ENCODE measurements at regions not wholly inside any gene's neighbourhood (a gene's known extent, or its start where the extent isn't known, plus 50 kb on each side); places are given as distances from the start of the nearest gene placed in this dataset.
"Not testable (repeated sequence)": the region's sequence is repeated elsewhere in the genome, so short reads cannot be mapped to it uniquely, and the experiment has no call there.

DNA sequence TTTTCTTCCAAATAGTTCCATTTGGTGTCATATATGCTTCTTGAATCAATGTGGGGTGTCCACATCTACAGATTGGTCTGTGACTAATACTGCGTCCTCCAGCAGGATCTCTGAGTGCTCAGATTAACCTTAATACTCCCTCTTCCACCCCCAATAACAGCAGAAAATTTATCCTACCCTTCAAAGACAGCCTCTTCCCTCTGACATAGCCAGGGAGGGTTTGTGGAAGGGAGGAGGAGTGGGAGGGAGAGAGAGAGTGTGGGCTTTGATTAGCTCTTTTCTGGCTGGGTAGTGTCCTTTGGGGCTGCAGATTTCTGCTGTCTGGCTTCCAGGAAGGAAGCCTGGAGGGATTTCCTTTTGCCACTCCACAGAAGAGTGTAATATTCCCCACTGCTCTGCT is 220.7 kb downstream of the TTC6 start:
- Histone ChIP-seq H3K27me3 (no peaks in the 10 kb centered on the region), H3K9me3 (no peaks in the 10 kb centered on the region), H3K36me3 (no peaks in the 10 kb centered on the region), H3K4me3 (no peak overlapping the region), H3K4me1 (no peaks in the 10 kb centered on the region), H3K27ac (no peak overlapping the region)
- DNase-seq (no peak), ATAC-seq (ENCODE audit: low FRiP score in 2 of 2) (no peak)
- WGBS, 2 donors, result 60 to 74% methylated on average over 1 of the region's 1 CpG
- TF ChIP-seq POLR2AphosphoS5 (IDR thresholded peaks at IDR 0.05) (no peak), POLR2A (IDR thresholded peaks at IDR 0.05) (no peak), EP300 (IDR thresholded peaks at IDR 0.05) (no peak)
- TF ChIP-seq, protein P1, sequence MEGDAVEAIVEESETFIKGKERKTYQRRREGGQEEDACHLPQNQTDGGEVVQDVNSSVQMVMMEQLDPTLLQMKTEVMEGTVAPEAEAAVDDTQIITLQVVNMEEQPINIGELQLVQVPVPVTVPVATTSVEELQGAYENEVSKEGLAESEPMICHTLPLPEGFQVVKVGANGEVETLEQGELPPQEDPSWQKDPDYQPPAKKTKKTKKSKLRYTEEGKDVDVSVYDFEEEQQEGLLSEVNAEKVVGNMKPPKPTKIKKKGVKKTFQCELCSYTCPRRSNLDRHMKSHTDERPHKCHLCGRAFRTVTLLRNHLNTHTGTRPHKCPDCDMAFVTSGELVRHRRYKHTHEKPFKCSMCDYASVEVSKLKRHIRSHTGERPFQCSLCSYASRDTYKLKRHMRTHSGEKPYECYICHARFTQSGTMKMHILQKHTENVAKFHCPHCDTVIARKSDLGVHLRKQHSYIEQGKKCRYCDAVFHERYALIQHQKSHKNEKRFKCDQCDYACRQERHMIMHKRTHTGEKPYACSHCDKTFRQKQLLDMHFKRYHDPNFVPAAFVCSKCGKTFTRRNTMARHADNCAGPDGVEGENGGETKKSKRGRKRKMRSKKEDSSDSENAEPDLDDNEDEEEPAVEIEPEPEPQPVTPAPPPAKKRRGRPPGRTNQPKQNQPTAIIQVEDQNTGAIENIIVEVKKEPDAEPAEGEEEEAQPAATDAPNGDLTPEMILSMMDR (IDR thresholded peaks at IDR 0.05), result no peak

DNA sequence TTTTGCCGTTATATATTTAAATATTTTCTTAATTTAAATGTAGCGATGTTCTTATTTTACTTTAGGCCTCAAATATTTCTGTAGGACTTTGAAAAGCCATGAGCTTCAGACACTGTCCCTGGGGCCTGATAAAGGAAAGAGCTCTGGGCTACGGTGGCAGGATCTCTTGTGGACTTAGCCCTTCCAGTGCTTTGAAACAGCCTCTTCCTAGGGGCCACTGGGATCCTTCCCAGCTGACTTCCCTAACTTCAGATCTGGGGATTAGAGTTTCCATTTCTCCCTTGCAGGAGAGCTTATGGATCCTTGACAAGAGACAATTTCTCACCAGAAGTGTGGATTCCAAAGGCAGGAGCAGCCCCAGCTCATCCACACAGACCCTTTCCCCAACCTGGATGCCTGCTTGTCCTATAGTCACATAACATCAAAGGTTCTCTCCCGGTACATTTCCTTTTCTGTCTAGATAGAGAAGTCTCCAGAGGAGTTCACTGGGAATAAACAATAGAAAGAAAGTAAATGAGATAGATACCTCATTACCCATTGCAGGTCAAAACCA is 221.4 kb downstream of the TTC6 start:
- TF ChIP-seq POLR2A (IDR thresholded peaks at IDR 0.05) (no peak), POLR2AphosphoS5 (IDR thresholded peaks at IDR 0.05) (no peak), EP300 (IDR thresholded peaks at IDR 0.05) (no peak)
- TF ChIP-seq, protein P1 (IDR thresholded peaks at IDR 0.05), result no peak

DNA sequence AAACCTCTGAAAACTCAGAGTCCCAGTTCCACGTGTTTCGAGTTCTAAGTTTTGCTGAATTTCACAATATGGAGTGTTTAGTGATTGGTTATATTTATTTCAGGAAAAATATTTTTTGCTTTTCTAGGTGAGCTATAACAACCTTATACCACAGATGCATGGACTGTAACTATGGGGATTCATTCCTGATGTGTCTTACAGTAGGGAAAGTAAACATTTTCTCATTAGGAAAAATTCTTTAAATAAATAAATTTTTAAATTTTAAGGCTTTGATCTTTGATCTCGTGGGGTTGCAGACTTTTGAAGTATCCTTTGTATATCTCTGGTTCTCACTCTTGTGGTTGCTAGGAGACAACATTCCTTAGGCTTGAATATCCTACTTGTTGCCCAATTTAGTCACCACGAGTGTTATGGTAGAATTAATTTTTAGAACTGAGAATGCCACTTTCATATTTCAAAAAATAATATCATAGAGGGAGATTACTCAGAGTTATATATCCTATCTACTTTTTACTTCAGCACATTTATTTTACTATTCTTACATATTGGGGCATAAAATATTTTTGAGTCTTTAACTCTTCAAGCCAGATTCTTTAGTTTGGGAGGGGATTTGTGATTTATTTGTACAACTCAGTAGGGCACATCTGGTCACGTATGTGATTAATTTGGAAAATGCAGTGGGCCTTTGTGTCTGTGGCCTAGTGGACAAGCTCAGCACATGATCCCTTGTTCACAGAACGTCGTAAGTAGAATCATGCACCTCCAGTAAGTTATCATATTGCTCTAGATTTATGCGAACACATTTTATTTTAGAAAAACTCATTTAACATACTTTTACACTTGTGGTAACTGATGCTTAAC is 224.0 kb downstream of the TTC6 start:
- Histone ChIP-seq H3K4me3 (no peak overlapping the region), H3K27me3 (no peaks in the 10 kb centered on the region), H3K9me3 (no peaks in the 10 kb centered on the region), H3K4me1 (no peaks in the 10 kb centered on the region), H3K27ac (no peak overlapping the region), H3K36me3 (no peaks in the 10 kb centered on the region)
- TF ChIP-seq POLR2AphosphoS5 (IDR thresholded peaks at IDR 0.05) (no peak), POLR2A (IDR thresholded peaks at IDR 0.05) (no peak), EP300 (IDR thresholded peaks at IDR 0.05) (no peak)
- TF ChIP-seq, protein P1 (IDR thresholded peaks at IDR 0.05), result no peak
- WGBS, 2 donors, result 54 to 61% methylated on average over 8 of the region's 8 CpGs
- ATAC-seq (ENCODE audit: low FRiP score in 2 of 2), result no peak
- DNase-seq, result no peak

More for the DNA sequence above, 221.4 kb downstream of the TTC6 start:
- no peak overlapping the region for H3K27ac ChIP-seq
- H3K4me1 ChIP-seq, result no peaks in the 10 kb centered on the region
- WGBS, 2 donors, result 77 to 78% methylated on average over 4 of the region's 4 CpGs
- ATAC-seq (ENCODE audit: low FRiP score in 2 of 2) (no peak), DNase-seq (no peak)
- no peaks in the 10 kb centered on the region for H3K9me3 ChIP-seq
- no peaks in the 10 kb centered on the region for H3K27me3 ChIP-seq
- H3K4me3 ChIP-seq, result no peak overlapping the region
- no peaks in the 10 kb centered on the region for H3K36me3 ChIP-seq

DNA sequence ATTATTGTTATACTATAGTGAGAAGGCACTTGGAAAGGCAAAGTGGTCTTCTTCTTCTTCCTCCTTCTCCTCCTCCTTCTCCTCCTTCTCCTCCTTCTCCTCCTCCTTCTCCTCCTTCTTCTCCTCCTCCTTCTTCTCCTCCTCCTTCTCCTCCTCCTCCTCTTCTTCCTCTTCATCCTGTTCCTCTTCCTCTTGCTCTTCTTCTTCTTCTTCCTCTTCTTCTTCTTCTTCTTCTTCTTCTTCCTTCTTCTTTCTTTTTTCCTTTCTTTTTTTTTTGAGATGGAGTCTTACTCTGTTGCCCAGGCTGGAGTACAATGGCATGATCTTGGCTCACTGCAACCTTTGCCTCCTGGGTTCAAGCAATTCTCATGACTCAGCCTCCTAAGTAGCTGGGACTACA is 225.4 kb downstream of the TTC6 start:
- H3K4me3 ChIP-seq; H3K9me3 ChIP-seq; H3K27ac ChIP-seq; H3K27me3 ChIP-seq; ATAC-seq (ENCODE audit: low FRiP score in 2 of 2); H3K4me1 ChIP-seq; DNase-seq; H3K36me3 ChIP-seq: not testable (repeated sequence)

DNA sequence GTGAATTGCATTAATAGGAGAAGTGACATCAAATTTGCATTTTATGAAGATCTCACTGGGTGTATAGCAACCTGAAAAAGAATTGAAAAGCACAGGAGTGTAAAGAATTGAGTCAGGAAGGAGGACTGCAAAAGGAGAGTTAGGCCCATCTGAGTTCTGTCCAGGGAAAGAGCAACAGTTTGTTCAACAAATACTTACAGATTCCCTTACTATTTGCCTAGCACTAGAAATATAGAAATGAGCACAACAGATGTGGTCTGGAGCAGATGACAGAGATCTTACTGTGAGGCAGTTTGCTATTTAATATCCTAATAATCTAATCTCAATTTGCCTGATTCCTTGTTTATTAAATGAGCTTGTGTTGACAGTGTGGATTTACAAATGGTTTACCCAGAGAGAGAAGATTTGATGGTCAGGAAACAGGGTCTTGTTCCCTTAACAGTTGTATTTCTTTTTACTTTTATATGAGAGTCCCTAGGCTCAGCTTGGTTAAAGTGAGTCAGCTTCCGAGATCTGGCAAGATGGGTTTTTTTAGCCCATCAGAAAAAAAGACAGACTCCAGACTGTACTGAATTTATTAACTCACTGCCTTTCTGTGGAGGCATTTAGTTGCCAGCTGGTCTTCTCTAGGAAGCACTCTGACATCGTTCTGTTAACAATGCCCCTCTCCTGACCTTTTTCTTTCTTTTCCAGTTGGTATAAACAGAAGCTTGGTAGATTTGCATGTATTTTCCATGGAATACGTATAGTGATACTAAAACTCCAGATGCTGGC is 229.7 kb downstream of the TTC6 start:
- WGBS, 2 donors, result 58 to 62% methylated on average over 3 of the region's 3 CpGs
- no peaks in the 10 kb centered on the region for H3K9me3 ChIP-seq
- no peak for DNase-seq
- H3K27me3 ChIP-seq, result no peaks in the 10 kb centered on the region
- H3K4me3 ChIP-seq, result no peak overlapping the region
- H3K27ac ChIP-seq, result no peak overlapping the region
- ATAC-seq (ENCODE audit: low FRiP score in 2 of 2), result no peak
- H3K36me3 ChIP-seq, result no peaks in the 10 kb centered on the region
- H3K4me1 ChIP-seq, result no peaks in the 10 kb centered on the region
- TF ChIP-seq, protein P1 (IDR thresholded peaks at IDR 0.05), result no peak
- no peak for TF ChIP-seq EP300 (IDR thresholded peaks at IDR 0.05)
- no peak for TF ChIP-seq POLR2A (IDR thresholded peaks at IDR 0.05)
- no peak for TF ChIP-seq POLR2AphosphoS5 (IDR thresholded peaks at IDR 0.05)

All from upper lobe of left lung (tissue), 6 donors.